Bronchial epithelial cell (primary cell): ENCODE measurements at regions not wholly inside any gene's neighbourhood (a gene's known extent, or its start where the extent isn't known, plus 50 kb on each side); places are given as distances from the start of the nearest gene placed in this dataset.

Source experiments
- DNase-seq: peaks from one replicate; pipeline ENCODE4 v3.0.0-alpha.2; 2010; ENCODE audit warnings: low read depth
- FAIRE-seq: peaks from 2 replicates; lab custom pipeline; 2011; peaks lifted over from hg19 to GRCh38; lab: Jason Lieb, UNC
- H3K27me3 ChIP-seq: 2 replicates; pipeline ENCODE4 v1.5.1; 2011; ENCODE audit warnings: low read length; ENCODE audit not compliant: control insufficient read depth, insufficient read depth
- H3K36me3 ChIP-seq: 2 replicates; pipeline ENCODE4 v1.5.1; 2011; ENCODE audit warnings: low read length; ENCODE audit not compliant: control insufficient read depth, insufficient read depth
- H3K4me3 ChIP-seq: 2 replicates; pipeline ENCODE4 v1.5.1; 2011; ENCODE audit warnings: mild to moderate bottlenecking, low read depth, low read length, control low read depth
- TF ChIP-seq, protein P1 (sequence below): IDR thresholded peaks from 2 replicates; pipeline ENCODE4 v1.5.1; 2011; ENCODE audit warnings: mild to moderate bottlenecking, moderate library complexity, low read length, control low read depth, inconsistent platforms; ENCODE audit not compliant: insufficient read depth, severe bottlenecking

- H3K27me3 ChIP-seq = no peaks in the 10 kb centered on the region
- H3K4me3 ChIP-seq = no peak overlapping the region
- TF ChIP-seq, protein P1, sequence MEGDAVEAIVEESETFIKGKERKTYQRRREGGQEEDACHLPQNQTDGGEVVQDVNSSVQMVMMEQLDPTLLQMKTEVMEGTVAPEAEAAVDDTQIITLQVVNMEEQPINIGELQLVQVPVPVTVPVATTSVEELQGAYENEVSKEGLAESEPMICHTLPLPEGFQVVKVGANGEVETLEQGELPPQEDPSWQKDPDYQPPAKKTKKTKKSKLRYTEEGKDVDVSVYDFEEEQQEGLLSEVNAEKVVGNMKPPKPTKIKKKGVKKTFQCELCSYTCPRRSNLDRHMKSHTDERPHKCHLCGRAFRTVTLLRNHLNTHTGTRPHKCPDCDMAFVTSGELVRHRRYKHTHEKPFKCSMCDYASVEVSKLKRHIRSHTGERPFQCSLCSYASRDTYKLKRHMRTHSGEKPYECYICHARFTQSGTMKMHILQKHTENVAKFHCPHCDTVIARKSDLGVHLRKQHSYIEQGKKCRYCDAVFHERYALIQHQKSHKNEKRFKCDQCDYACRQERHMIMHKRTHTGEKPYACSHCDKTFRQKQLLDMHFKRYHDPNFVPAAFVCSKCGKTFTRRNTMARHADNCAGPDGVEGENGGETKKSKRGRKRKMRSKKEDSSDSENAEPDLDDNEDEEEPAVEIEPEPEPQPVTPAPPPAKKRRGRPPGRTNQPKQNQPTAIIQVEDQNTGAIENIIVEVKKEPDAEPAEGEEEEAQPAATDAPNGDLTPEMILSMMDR = no peak
- DNase-seq (no peak), FAIRE-seq (no peak)
- H3K36me3 ChIP-seq = no peaks in the 10 kb centered on the region
These were observed 71.0 kb upstream of the SPATS2L start for GRCh38 chr2:200235533-200235932.

DNA sequence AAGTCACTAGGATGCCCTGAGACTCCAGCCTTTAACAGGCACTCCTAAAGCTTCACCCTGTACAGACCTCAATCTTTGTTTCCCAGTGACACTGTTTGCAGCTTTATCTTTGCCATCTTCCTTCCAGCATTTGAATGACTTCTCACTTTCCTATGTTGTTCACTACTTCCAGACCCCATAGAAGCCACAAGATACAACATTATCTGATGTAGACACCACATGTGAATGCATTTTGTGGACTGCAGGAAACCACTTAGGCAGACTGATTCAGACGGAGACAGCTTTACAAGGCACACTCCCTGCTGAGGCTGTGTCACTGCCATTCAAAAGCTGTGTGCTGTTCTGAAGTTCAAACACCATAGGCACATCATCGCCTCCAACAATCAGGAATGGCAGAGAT lies 67.3 kb upstream of the SPATS2L start:
- DNase-seq (no peak), FAIRE-seq (no peak)
- Histone ChIP-seq H3K27me3 (no peaks in the 10 kb centered on the region), H3K36me3 (no peaks in the 10 kb centered on the region), H3K4me3 (no peak overlapping the region)
- TF ChIP-seq, protein P1 = no peak

DNA sequence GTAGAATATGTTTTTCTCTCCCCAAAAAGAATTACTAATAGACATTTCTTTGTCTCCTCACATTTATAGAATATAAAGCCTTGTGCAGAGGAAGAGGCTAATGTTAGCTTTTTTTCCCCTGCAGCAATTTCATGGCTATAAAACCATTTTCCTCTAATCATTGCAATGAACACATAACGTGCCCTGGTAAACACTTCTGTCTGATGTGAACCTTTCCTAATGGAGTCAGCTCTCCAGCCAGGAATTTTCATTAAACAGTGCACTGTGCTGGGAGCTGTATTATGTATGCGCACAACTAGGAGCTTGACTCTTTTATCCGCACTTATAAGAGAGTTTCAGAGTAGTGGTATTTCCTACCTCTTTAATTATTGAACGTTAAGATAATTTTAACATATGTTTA lies 63.9 kb upstream of the SPATS2L start:
- Histone ChIP-seq H3K4me3 (no peak overlapping the region), H3K36me3 (no peaks in the 10 kb centered on the region)

GRCh38 chr2:200243441-200243840 lies 63.1 kb upstream of the SPATS2L start:
- FAIRE-seq = no peak
- no peak for DNase-seq
- Histone ChIP-seq H3K4me3 (no peak overlapping the region), H3K36me3 (no peaks in the 10 kb centered on the region), H3K27me3 (no peaks in the 10 kb centered on the region)
- TF ChIP-seq, protein P1 = no peak

More for the DNA sequence above, 63.9 kb upstream of the SPATS2L start:
- no peaks in the 10 kb centered on the region for H3K27me3 ChIP-seq
- TF ChIP-seq, protein P1 = no peak
- FAIRE-seq = no peak
- no peak for DNase-seq

DNA sequence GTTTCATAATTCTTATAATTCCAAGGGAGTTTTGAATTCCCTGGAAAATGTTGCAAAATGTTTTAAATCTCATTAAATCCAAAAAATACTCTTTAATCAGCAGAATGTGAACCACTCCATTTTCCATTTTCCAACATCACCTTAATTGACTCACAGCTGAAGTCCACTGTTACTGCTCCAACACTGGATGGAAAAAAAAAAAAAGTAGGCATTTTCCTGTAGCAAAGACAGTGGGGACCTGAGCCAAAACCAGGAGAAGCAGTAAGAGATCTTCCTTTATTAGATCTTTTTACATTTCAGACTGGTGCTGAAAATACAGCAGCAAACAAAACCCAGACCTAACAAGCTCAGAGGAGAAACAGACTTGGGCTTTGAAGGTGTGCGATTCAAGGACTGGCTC lies 62.4 kb upstream of the SPATS2L start:
- FAIRE-seq = no peak
- Histone ChIP-seq H3K27me3 (no peaks in the 10 kb centered on the region), H3K4me3 (no peak overlapping the region), H3K36me3 (no peaks in the 10 kb centered on the region)
- no peak for DNase-seq
- TF ChIP-seq, protein P1 = no peak

DNA sequence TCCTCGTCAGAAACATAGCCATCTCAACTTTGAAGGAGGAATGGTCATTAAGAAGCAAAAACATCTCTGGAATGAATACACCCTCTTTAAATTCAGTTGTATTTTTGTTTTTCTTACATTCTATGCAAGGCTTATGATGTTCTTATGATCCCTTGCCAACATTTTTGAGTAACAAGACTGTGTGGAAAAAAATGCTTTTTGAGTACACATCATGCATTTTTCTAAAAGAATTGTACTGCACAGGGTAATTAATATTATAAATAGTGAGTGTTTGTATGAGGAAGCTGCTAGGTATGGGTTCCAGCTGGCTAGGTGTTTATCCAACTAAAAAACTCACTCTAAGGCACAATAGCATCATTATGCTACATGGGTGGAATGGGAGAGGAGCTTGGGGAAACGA lies 59.0 kb upstream of the SPATS2L start:
- DNase-seq = no peak
- no peaks in the 10 kb centered on the region for H3K27me3 ChIP-seq
- no peak overlapping the region for H3K4me3 ChIP-seq
- TF ChIP-seq, protein P1 = no peak
- no peak for FAIRE-seq
- H3K36me3 ChIP-seq = no peaks in the 10 kb centered on the region
